WTC11 (cell line): ENCODE measurements at regions not wholly inside any gene's neighbourhood (a gene's known extent, or its start where the extent isn't known, plus 50 kb on each side); places are given as distances from the start of the nearest gene placed in this dataset.

Experiments used
- ATAC-seq: fragments of 200-7000 bp; cut with Tn5 transposase; 2 replicates; pipeline ENCODE4 v1.10.0; 2021; ENCODE audit warnings: mild to moderate bottlenecking, moderate library complexity
- CTCF ChIA-PET: fragments of 300-600 bp; sonication (Branson Sonifier 250); formaldehyde crosslinking; loops from one replicate; lab custom pipeline; 2021; ENCODE audit warnings: antibody characterized with exemption; lab: Charles Lee
- POLR2A ChIA-PET: fragments of 350-600 bp; sonication (Branson Sonifier 250); formaldehyde crosslinking; loops from one replicate; lab custom pipeline; 2021; ENCODE audit warnings: antibody characterized with exemption; lab: Charles Lee
- DNase-seq: peaks from one replicate; pipeline ENCODE4 v3.0.0; 2021; ENCODE audit warnings: low spot score
- H3K27ac Mint-ChIP-seq: 2 replicates; pipeline ENCODE4 v1.8.0; 2021; ENCODE audit warnings: mixed read lengths
- H3K27me3 Mint-ChIP-seq: 2 replicates; pipeline ENCODE4 v1.8.0; 2021; ENCODE audit warnings: low read depth, mild to moderate bottlenecking, moderate library complexity, mixed read lengths
- H3K36me3 Mint-ChIP-seq: 2 replicates; pipeline ENCODE4 v1.8.0; 2021; ENCODE audit warnings: mixed read lengths
- H3K4me1 Mint-ChIP-seq: 2 replicates; pipeline ENCODE4 v1.8.0; 2022; ENCODE audit warnings: mixed read lengths
- H3K4me3 Mint-ChIP-seq: 2 replicates; pipeline ENCODE4 v1.8.0; 2021; ENCODE audit warnings: mild to moderate bottlenecking, moderate library complexity, mixed read lengths
- H3K9me3 Mint-ChIP-seq: 2 replicates; pipeline ENCODE4 v1.8.0; 2021; ENCODE audit warnings: mixed read lengths
- CREM ChIP-seq: sonication (generic); formaldehyde crosslinking; IDR thresholded peaks from 2 replicates; pipeline ENCODE4 v1.8.1; 2022; ENCODE audit warnings: mild to moderate bottlenecking, missing genetic modification reagents, moderate library complexity
- EMX1 ChIP-seq: fragments of 250-450 bp; sonication (Bioruptor Pico); IDR thresholded peaks from 2 replicates; pipeline ENCODE4 v1.8.0; 2021; ENCODE audit warnings: mild to moderate bottlenecking
- GTF2I ChIP-seq: fragments of 250-450 bp; sonication (Bioruptor Pico); conservative IDR thresholded peaks from 2 replicates; pipeline ENCODE4 v1.4.0; 2021; ENCODE audit warnings: mild to moderate bottlenecking
- JAZF1 ChIP-seq: fragments of 250-450 bp; sonication (Bioruptor Pico); IDR thresholded peaks from 2 replicates; pipeline ENCODE4 v1.9.0; 2021; ENCODE audit warnings: moderate library complexity, mild to moderate bottlenecking, inconsistent platforms
- JUN ChIP-seq: sonication (generic); formaldehyde crosslinking; IDR thresholded peaks from 2 replicates; pipeline ENCODE4 v1.8.0; 2023; ENCODE audit warnings: mild to moderate bottlenecking, missing genetic modification reagents
- MYBL2 ChIP-seq: sonication (generic); formaldehyde crosslinking; IDR thresholded peaks from 2 replicates; pipeline ENCODE4 v1.8.1; 2023; ENCODE audit warnings: mild to moderate bottlenecking, moderate library complexity, missing genetic modification reagents
- NR3C1 ChIP-seq: sonication (generic); formaldehyde crosslinking; conservative IDR thresholded peaks from 2 replicates; pipeline ENCODE4 v1.8.1; 2023; ENCODE audit warnings: low read depth, mild to moderate bottlenecking, missing genetic modification reagents
- SMAD4 ChIP-seq: sonication (generic); formaldehyde crosslinking; IDR thresholded peaks from 2 replicates; pipeline ENCODE4 v1.8.0; 2022; ENCODE audit warnings: mild to moderate bottlenecking, missing genetic modification reagents
- TEAD1 ChIP-seq: sonication (generic); formaldehyde crosslinking; IDR thresholded peaks from 2 replicates; pipeline ENCODE4 v1.8.0; 2022; ENCODE audit warnings: mild to moderate bottlenecking, missing genetic modification reagents
- TP53 ChIP-seq: sonication (generic); formaldehyde crosslinking; IDR thresholded peaks from 2 replicates; pipeline ENCODE4 v1.8.1; 2023; ENCODE audit warnings: mild to moderate bottlenecking, missing genetic modification reagents
- ZNF416 ChIP-seq: fragments of 250-450 bp; sonication (Bioruptor Pico); IDR thresholded peaks from 2 replicates; pipeline ENCODE4 v1.9.0; 2021; ENCODE audit warnings: mild to moderate bottlenecking, inconsistent platforms
- TF ChIP-seq, protein P1 (sequence below): sonication (generic); formaldehyde crosslinking; IDR thresholded peaks from 2 replicates; pipeline ENCODE4 v1.8.1; 2022; ENCODE audit warnings: low read depth, mild to moderate bottlenecking, moderate library complexity, missing genetic modification reagents, borderline replicate concordance
- TF ChIP-seq, protein P2 (sequence below): sonication (generic); formaldehyde crosslinking; IDR thresholded peaks from 2 replicates; pipeline ENCODE4 v1.8.0; 2022; ENCODE audit warnings: mild to moderate bottlenecking, missing genetic modification reagents
- TF ChIP-seq, protein P3 (sequence below): sonication (generic); formaldehyde crosslinking; IDR thresholded peaks from 2 replicates; pipeline ENCODE4 v1.8.1; 2022; ENCODE audit warnings: low read depth, missing genetic modification reagents, borderline replicate concordance
- TF ChIP-seq, protein P4 (sequence below): sonication (generic); formaldehyde crosslinking; IDR thresholded peaks from 2 replicates; pipeline ENCODE4 v1.8.0; 2023; ENCODE audit warnings: missing genetic modification reagents, mild to moderate bottlenecking, borderline replicate concordance
- TF ChIP-seq, protein P5 (sequence below): sonication (generic); formaldehyde crosslinking; conservative IDR thresholded peaks from 2 replicates; pipeline ENCODE4 v1.8.1; 2023; ENCODE audit warnings: mild to moderate bottlenecking, low read depth, missing genetic modification reagents, moderate library complexity
- TF ChIP-seq, protein P6 (sequence below): sonication (generic); formaldehyde crosslinking; IDR thresholded peaks from 2 replicates; pipeline ENCODE4 v1.8.1; 2022; ENCODE audit warnings: mild to moderate bottlenecking, missing genetic modification reagents, moderate library complexity, borderline replicate concordance
- TF ChIP-seq, protein P7 (sequence below): fragments of 200-600 bp; IDR thresholded peaks from 2 replicates; pipeline ENCODE4 v1.8.0; 2022; ENCODE audit warnings: antibody characterized with exemption
- TF ChIP-seq, protein P8 (sequence below): sonication (generic); formaldehyde crosslinking; IDR thresholded peaks from 2 replicates; pipeline ENCODE4 v1.8.0; 2022; ENCODE audit warnings: mild to moderate bottlenecking, missing genetic modification reagents

DNA sequence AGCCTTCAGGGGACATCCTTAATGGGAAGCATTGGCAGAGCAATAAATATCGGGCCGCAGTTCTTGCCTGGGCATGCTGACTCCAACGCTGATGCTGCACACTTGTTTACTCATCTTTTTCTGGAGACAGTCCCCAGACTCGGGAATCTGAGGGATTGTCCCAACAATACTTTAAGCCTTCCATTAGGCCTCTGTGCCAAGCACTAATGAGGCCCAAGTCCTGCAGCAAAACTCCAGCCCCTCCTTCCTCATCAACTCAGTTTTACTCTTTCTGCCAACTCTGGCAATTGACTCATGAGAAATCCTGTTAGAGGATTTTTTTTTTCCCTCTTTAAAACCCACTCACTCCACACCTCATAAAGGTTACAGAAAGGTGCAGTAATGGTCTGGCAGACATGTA, 233.4 kb upstream of the PELI2 start (continued):
- TF ChIP-seq, protein P1, sequence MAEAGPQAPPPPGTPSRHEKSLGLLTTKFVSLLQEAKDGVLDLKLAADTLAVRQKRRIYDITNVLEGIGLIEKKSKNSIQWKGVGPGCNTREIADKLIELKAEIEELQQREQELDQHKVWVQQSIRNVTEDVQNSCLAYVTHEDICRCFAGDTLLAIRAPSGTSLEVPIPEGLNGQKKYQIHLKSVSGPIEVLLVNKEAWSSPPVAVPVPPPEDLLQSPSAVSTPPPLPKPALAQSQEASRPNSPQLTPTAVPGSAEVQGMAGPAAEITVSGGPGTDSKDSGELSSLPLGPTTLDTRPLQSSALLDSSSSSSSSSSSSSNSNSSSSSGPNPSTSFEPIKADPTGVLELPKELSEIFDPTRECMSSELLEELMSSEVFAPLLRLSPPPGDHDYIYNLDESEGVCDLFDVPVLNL (CRISPR knock-in tag), result no peak
- TF ChIP-seq, protein P2, sequence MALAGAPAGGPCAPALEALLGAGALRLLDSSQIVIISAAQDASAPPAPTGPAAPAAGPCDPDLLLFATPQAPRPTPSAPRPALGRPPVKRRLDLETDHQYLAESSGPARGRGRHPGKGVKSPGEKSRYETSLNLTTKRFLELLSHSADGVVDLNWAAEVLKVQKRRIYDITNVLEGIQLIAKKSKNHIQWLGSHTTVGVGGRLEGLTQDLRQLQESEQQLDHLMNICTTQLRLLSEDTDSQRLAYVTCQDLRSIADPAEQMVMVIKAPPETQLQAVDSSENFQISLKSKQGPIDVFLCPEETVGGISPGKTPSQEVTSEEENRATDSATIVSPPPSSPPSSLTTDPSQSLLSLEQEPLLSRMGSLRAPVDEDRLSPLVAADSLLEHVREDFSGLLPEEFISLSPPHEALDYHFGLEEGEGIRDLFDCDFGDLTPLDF (CRISPR knock-in tag), result no peak
- TF ChIP-seq MYBL2 (CRISPR knock-in tag), result no peak
- TF ChIP-seq TP53 (CRISPR knock-in tag), result no peak
- no peak for TF ChIP-seq GTF2I (CRISPR knock-in tag)
- TF ChIP-seq, protein P3, sequence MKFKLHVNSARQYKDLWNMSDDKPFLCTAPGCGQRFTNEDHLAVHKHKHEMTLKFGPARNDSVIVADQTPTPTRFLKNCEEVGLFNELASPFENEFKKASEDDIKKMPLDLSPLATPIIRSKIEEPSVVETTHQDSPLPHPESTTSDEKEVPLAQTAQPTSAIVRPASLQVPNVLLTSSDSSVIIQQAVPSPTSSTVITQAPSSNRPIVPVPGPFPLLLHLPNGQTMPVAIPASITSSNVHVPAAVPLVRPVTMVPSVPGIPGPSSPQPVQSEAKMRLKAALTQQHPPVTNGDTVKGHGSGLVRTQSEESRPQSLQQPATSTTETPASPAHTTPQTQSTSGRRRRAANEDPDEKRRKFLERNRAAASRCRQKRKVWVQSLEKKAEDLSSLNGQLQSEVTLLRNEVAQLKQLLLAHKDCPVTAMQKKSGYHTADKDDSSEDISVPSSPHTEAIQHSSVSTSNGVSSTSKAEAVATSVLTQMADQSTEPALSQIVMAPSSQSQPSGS (CRISPR knock-in tag), result no peak
- TF ChIP-seq EMX1 (CRISPR knock-in tag), result no peak
- TF ChIP-seq, protein P4, sequence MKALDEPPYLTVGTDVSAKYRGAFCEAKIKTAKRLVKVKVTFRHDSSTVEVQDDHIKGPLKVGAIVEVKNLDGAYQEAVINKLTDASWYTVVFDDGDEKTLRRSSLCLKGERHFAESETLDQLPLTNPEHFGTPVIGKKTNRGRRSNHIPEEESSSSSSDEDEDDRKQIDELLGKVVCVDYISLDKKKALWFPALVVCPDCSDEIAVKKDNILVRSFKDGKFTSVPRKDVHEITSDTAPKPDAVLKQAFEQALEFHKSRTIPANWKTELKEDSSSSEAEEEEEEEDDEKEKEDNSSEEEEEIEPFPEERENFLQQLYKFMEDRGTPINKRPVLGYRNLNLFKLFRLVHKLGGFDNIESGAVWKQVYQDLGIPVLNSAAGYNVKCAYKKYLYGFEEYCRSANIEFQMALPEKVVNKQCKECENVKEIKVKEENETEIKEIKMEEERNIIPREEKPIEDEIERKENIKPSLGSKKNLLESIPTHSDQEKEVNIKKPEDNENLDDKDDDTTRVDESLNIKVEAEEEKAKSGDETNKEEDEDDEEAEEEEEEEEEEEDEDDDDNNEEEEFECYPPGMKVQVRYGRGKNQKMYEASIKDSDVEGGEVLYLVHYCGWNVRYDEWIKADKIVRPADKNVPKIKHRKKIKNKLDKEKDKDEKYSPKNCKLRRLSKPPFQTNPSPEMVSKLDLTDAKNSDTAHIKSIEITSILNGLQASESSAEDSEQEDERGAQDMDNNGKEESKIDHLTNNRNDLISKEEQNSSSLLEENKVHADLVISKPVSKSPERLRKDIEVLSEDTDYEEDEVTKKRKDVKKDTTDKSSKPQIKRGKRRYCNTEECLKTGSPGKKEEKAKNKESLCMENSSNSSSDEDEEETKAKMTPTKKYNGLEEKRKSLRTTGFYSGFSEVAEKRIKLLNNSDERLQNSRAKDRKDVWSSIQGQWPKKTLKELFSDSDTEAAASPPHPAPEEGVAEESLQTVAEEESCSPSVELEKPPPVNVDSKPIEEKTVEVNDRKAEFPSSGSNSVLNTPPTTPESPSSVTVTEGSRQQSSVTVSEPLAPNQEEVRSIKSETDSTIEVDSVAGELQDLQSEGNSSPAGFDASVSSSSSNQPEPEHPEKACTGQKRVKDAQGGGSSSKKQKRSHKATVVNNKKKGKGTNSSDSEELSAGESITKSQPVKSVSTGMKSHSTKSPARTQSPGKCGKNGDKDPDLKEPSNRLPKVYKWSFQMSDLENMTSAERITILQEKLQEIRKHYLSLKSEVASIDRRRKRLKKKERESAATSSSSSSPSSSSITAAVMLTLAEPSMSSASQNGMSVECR (CRISPR knock-in tag), result no peak
- no peak for TF ChIP-seq CREM (CRISPR knock-in tag)
- TF ChIP-seq JUN (CRISPR knock-in tag), result no peak
- TF ChIP-seq TEAD1 (CRISPR knock-in tag), result no peak

DNA sequence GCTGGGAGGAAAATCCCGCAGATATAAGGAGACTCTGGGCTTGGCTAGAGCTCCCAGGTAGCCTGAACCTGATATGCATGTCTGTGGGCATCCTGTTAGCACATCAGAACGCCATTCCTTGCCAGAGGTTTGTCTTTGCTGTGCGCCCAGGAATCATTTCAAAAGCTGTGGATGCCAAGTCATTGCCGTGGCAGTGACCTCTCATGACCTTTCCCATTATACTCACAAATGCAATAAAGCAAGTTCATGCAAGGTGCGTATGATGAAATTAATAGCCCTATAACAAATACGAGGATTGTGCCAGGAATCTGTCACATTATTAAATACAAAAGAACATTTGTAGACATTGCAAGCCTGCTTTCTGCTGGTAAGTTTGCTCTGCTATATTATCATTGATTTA, 229.1 kb upstream of the PELI2 start:
- POLR2A ChIA-PET, result no interaction called here
- CTCF ChIA-PET, result no interaction called here
- H3K4me1 Mint-ChIP-seq, result peaks cover 45% of the 10 kb centered on the region
- TF ChIP-seq, protein P5, sequence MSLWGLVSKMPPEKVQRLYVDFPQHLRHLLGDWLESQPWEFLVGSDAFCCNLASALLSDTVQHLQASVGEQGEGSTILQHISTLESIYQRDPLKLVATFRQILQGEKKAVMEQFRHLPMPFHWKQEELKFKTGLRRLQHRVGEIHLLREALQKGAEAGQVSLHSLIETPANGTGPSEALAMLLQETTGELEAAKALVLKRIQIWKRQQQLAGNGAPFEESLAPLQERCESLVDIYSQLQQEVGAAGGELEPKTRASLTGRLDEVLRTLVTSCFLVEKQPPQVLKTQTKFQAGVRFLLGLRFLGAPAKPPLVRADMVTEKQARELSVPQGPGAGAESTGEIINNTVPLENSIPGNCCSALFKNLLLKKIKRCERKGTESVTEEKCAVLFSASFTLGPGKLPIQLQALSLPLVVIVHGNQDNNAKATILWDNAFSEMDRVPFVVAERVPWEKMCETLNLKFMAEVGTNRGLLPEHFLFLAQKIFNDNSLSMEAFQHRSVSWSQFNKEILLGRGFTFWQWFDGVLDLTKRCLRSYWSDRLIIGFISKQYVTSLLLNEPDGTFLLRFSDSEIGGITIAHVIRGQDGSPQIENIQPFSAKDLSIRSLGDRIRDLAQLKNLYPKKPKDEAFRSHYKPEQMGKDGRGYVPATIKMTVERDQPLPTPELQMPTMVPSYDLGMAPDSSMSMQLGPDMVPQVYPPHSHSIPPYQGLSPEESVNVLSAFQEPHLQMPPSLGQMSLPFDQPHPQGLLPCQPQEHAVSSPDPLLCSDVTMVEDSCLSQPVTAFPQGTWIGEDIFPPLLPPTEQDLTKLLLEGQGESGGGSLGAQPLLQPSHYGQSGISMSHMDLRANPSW (CRISPR knock-in tag), result no peak
- TF ChIP-seq, protein P6, sequence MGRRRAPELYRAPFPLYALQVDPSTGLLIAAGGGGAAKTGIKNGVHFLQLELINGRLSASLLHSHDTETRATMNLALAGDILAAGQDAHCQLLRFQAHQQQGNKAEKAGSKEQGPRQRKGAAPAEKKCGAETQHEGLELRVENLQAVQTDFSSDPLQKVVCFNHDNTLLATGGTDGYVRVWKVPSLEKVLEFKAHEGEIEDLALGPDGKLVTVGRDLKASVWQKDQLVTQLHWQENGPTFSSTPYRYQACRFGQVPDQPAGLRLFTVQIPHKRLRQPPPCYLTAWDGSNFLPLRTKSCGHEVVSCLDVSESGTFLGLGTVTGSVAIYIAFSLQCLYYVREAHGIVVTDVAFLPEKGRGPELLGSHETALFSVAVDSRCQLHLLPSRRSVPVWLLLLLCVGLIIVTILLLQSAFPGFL, result no peak
- no peak for TF ChIP-seq SMAD4 (CRISPR knock-in tag)
- no peak for TF ChIP-seq JAZF1
- TF ChIP-seq, protein P3 (CRISPR knock-in tag), result no peak
- TF ChIP-seq, protein P7, sequence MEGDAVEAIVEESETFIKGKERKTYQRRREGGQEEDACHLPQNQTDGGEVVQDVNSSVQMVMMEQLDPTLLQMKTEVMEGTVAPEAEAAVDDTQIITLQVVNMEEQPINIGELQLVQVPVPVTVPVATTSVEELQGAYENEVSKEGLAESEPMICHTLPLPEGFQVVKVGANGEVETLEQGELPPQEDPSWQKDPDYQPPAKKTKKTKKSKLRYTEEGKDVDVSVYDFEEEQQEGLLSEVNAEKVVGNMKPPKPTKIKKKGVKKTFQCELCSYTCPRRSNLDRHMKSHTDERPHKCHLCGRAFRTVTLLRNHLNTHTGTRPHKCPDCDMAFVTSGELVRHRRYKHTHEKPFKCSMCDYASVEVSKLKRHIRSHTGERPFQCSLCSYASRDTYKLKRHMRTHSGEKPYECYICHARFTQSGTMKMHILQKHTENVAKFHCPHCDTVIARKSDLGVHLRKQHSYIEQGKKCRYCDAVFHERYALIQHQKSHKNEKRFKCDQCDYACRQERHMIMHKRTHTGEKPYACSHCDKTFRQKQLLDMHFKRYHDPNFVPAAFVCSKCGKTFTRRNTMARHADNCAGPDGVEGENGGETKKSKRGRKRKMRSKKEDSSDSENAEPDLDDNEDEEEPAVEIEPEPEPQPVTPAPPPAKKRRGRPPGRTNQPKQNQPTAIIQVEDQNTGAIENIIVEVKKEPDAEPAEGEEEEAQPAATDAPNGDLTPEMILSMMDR, result no peak
- TF ChIP-seq, protein P8, sequence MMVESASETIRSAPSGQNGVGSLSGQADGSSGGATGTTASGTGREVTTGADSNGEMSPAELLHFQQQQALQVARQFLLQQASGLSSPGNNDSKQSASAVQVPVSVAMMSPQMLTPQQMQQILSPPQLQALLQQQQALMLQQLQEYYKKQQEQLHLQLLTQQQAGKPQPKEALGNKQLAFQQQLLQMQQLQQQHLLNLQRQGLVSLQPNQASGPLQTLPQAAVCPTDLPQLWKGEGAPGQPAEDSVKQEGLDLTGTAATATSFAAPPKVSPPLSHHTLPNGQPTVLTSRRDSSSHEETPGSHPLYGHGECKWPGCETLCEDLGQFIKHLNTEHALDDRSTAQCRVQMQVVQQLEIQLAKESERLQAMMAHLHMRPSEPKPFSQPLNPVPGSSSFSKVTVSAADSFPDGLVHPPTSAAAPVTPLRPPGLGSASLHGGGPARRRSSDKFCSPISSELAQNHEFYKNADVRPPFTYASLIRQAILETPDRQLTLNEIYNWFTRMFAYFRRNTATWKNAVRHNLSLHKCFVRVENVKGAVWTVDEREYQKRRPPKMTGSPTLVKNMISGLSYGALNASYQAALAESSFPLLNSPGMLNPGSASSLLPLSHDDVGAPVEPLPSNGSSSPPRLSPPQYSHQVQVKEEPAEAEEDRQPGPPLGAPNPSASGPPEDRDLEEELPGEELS (CRISPR knock-in tag), result no peak
- no peak for TF ChIP-seq NR3C1 (CRISPR knock-in tag)
- TF ChIP-seq ZNF416 (CRISPR knock-in tag), result no peak

More for the DNA sequence above, 229.1 kb upstream of the PELI2 start:
- Mint-ChIP-seq H3K9me3 (0 out of 2 replicates have a peak, but pooled peaks cover 4% of the 10 kb centered on the region), H3K27me3 (no peaks in the 10 kb centered on the region), H3K36me3 (no peaks in the 10 kb centered on the region), H3K27ac (no peak overlapping the region), H3K4me3 (no peak overlapping the region)
- DNase-seq (no peak), ATAC-seq (no peak)
